22Rv1 (cell line): ENCODE measurements at regions not wholly inside any gene's neighbourhood (a gene's known extent, or its start where the extent isn't known, plus 50 kb on each side); places are given as distances from the start of the nearest gene placed in this dataset.

Experiments
- CTCF ChIP-seq: fragments of 450-650 bp; IDR thresholded peaks from 2 replicates; pipeline ENCODE4 v1.5.1; 2017; ENCODE audit warnings: mild to moderate bottlenecking
- ZFX ChIP-seq: fragments of 450-650 bp; IDR thresholded peaks from 2 replicates; pipeline ENCODE4 v1.6.1; 2017; ENCODE audit warnings: antibody characterized with exemption, borderline replicate concordance

GRCh38 chr6:94698773-94699172, 878.6 kb upstream of the MANEA start:
- TF ChIP-seq CTCF (no peak), ZFX (no peak)
